HCT116 (cell line): ENCODE measurements at regions not wholly inside any gene's neighbourhood (a gene's known extent, or its start where the extent isn't known, plus 50 kb on each side); places are given as distances from the start of the nearest gene placed in this dataset.

Source experiments
- ATAC-seq: fragments of 200-7000 bp; cut with Tn5 transposase; 2 replicates; pipeline ENCODE4 v1.9.1; 2020; ENCODE audit warnings: mild to moderate bottlenecking, moderate library complexity
- BruUV-seq: library from RNA; stranded (reverse); fragments of 400-500 nt; replicated peaks from 2 replicates; lab custom pipeline; 2021; lab: Mats Ljungman, UMichigan
- CTCF ChIA-PET: fragments of 300-600 bp; sonication (Branson Sonifier 250); formaldehyde crosslinking; loops from one replicate; lab custom pipeline; 2021; ENCODE audit warnings: antibody characterized with exemption; lab: Charles Lee
- POLR2A ChIA-PET: fragments of 300-600, 350-600 bp; sonication (Branson Sonifier 250); formaldehyde crosslinking; loops from one replicate; lab custom pipeline; 2021; ENCODE audit warnings: antibody characterized with exemption; lab: Charles Lee
- RAD21 ChIA-PET, 2 experiments: fragments of 300-600 bp; sonication (Branson Sonifier 250); formaldehyde crosslinking; loops; one replicate each; lab custom pipeline; 2023; ENCODE audit warnings: low total read pairs in 2 of 2; ENCODE audit not compliant: uncharacterized antibody in 2 of 2, unreplicated experiment in 2 of 2, low non-redundant PET in 1 of 2; lab: Charles Lee
- DNase-seq: peaks from one replicate; pipeline ENCODE4 v3.0.0-alpha.2; 2010; ENCODE audit warnings: low read depth, low spot score
- H2AFZ ChIP-seq: fragments of 200-600 bp; shearing (Covaris generic), sonication (generic); 2 replicates; pipeline ENCODE4 v1.6.1; 2017; ENCODE audit warnings: low read depth, mixed run types, mixed read lengths, antibody characterized with exemption, low read length; ENCODE audit not compliant: poor library complexity, severe bottlenecking
- H3K27ac ChIP-seq: 2 replicates; pipeline ENCODE4 v1.5.1; 2012; ENCODE audit warnings: low read depth, low read length
- H3K27me3 ChIP-seq: fragments of 200-600 bp; sonication (generic); 2 replicates; pipeline ENCODE4 v1.6.1; 2016; ENCODE audit warnings: mixed run types, low read length, mixed read lengths; ENCODE audit not compliant: insufficient read depth
- H3K36me3 ChIP-seq, 2 experiments: fragments of 200-500 bp in 1 of 2; fragments of 200-600 bp in 1 of 2; sonication (Bioruptor generic) in 1 of 2; sonication (generic) in 1 of 2; 2 replicates each; pipeline versions ENCODE4 v1.5.1 to v1.6.1; 2014 to 2016; ENCODE audit warnings: low read length in 2 of 2, inconsistent platforms in 1 of 2, mixed read lengths in 1 of 2, mixed run types in 1 of 2; ENCODE audit not compliant: insufficient read depth in 2 of 2, control insufficient read depth in 1 of 2
- H3K4me1 ChIP-seq, 2 experiments: fragments of 200-600 bp in 1 of 2; sonication (generic) in 1 of 2; 2 replicates each; pipeline versions ENCODE4 v1.5.1 to v1.6.1; 2012 to 2017; ENCODE audit warnings: low read length in 2 of 2, inconsistent platforms in 1 of 2, mild to moderate bottlenecking in 1 of 2, mixed read lengths in 1 of 2, mixed run types in 1 of 2, moderate library complexity in 1 of 2; ENCODE audit not compliant: insufficient read depth in 2 of 2, control insufficient read depth in 1 of 2
- H3K4me2 ChIP-seq: fragments of 200-600 bp; sonication (generic); 2 replicates; pipeline ENCODE4 v1.6.1; 2017; ENCODE audit warnings: mixed run types, low read length, mixed read lengths
- H3K4me3 ChIP-seq, 2 experiments: fragments of 200-600 bp in 1 of 2; sonication (generic) in 1 of 2; replicated peaks in 1 of 2; 2 replicates each; pipeline ENCODE4 v1.5.1; 2011 to 2016; ENCODE audit warnings: low read length in 2 of 2, control low read depth in 1 of 2, low read depth in 1 of 2, mild to moderate bottlenecking in 1 of 2, mixed read lengths in 1 of 2, mixed run types in 1 of 2
- H3K79me2 ChIP-seq: fragments of 200-600 bp; sonication (generic); 2 replicates; pipeline ENCODE4 v1.6.1; 2017; ENCODE audit warnings: mild to moderate bottlenecking, mixed run types, low read length, moderate library complexity, mixed read lengths; ENCODE audit not compliant: insufficient read depth
- H3K9ac ChIP-seq: fragments of 200-600 bp; sonication (generic); 2 replicates; pipeline ENCODE4 v1.6.1; 2016; ENCODE audit warnings: low read length, mixed read lengths
- H3K9me2 ChIP-seq: fragments of 200-600 bp; sonication (generic), shearing (Covaris generic); 2 replicates; pipeline ENCODE4 v1.6.1; 2017; ENCODE audit warnings: mixed run types, mild to moderate bottlenecking, moderate library complexity; ENCODE audit not compliant: insufficient read depth
- H3K9me3 ChIP-seq, 2 experiments: fragments of 200-500 bp in 1 of 2; fragments of 200-600 bp in 1 of 2; sonication (Bioruptor generic) in 1 of 2; sonication (generic) in 1 of 2; 2 replicates each; pipeline ENCODE4 v1.6.1; 2014 to 2017; ENCODE audit warnings: low read length in 2 of 2, mixed read lengths in 2 of 2, inconsistent platforms in 1 of 2, low read depth in 1 of 2, mild to moderate bottlenecking in 1 of 2, mixed run types in 1 of 2, moderate library complexity in 1 of 2; ENCODE audit not compliant: control insufficient read depth in 1 of 2, insufficient read depth in 1 of 2
- H4K20me1 ChIP-seq: fragments of 200-600 bp; sonication (generic), shearing (Covaris generic); 2 replicates; pipeline ENCODE4 v1.6.1; 2017; ENCODE audit warnings: mixed run types, mild to moderate bottlenecking, moderate library complexity; ENCODE audit not compliant: insufficient read depth
- CBX3 ChIP-seq: IDR thresholded peaks from 2 replicates; pipeline ENCODE4 v1.6.1; 2012; ENCODE audit warnings: low read depth
- CEBPB ChIP-seq: IDR thresholded peaks from 2 replicates; pipeline ENCODE4 v1.6.1; 2012; ENCODE audit warnings: low read depth
- EGR1 ChIP-seq: IDR thresholded peaks from 2 replicates; pipeline ENCODE4 v1.6.1; 2012; ENCODE audit warnings: low read depth
- ELF1 ChIP-seq: IDR thresholded peaks from 2 replicates; pipeline ENCODE4 v1.6.1; 2012; ENCODE audit warnings: low read depth, borderline replicate concordance
- EZH2phosphoT487 ChIP-seq: fragments of 200-600 bp; IDR thresholded peaks from 2 replicates; pipeline ENCODE4 v1.6.1; 2018; ENCODE audit warnings: antibody characterized with exemption, borderline replicate concordance
- FOSL1 ChIP-seq: IDR thresholded peaks from 2 replicates; pipeline ENCODE4 v1.6.1; 2012; ENCODE audit warnings: low read depth
- JUND ChIP-seq: IDR thresholded peaks from 2 replicates; pipeline ENCODE4 v1.6.1; 2012
- POLR2A ChIP-seq: IDR thresholded peaks from 2 replicates; pipeline ENCODE4 v1.7.0; 2011; ENCODE audit warnings: borderline replicate concordance; ENCODE audit not compliant: insufficient read depth, insufficient read length; ENCODE audit errors: extremely low read depth
- POLR2AphosphoS5 ChIP-seq: IDR thresholded peaks from 2 replicates; pipeline ENCODE4 v1.6.1; 2011; ENCODE audit warnings: mild to moderate bottlenecking, low read depth, low read length, moderate library complexity
- RAD21 ChIP-seq: IDR thresholded peaks from 2 replicates; pipeline ENCODE4 v1.6.1; 2012; ENCODE audit warnings: low read depth, mild to moderate bottlenecking
- SIN3A ChIP-seq: IDR thresholded peaks from 2 replicates; pipeline ENCODE4 v1.6.1; 2012; ENCODE audit warnings: low read depth
- SP1 ChIP-seq: IDR thresholded peaks from 2 replicates; pipeline ENCODE4 v1.6.1; 2012; ENCODE audit warnings: low read depth
- SRF ChIP-seq: IDR thresholded peaks from 2 replicates; pipeline ENCODE4 v1.6.1; 2012; ENCODE audit warnings: low read depth
- TCF7L2 ChIP-seq: IDR thresholded peaks from 2 replicates; pipeline ENCODE4 v1.7.0; 2011; ENCODE audit warnings: borderline replicate concordance, inconsistent platforms; ENCODE audit not compliant: insufficient read depth, insufficient read length; ENCODE audit errors: extremely low read depth
- YY1 ChIP-seq: IDR thresholded peaks from 2 replicates; pipeline ENCODE4 v1.6.1; 2011; ENCODE audit warnings: low read length, low read depth, moderate library complexity, mild to moderate bottlenecking; ENCODE audit not compliant: insufficient replicate concordance; ENCODE audit errors: extremely low read depth
- intact Hi-C: fragments of 100-400 bp; cut with micrococcal nuclease; formaldehyde crosslinking; loops from 2 replicates; pipeline ENCODE4 v1.10.0; 2022
- TF ChIP-seq, protein P1 (sequence below), 3 experiments: fragments of 200-600 bp in 1 of 3; sonication (generic) in 1 of 3; IDR thresholded peaks in 2 of 3; conservative IDR thresholded peaks in 1 of 3; 2 replicates each; pipeline ENCODE4 v1.5.1; 2012 to 2017; ENCODE audit warnings: low read depth in 2 of 3, low read length in 2 of 3, antibody characterized with exemption in 1 of 3, borderline replicate concordance in 1 of 3, control low read depth in 1 of 3, mild to moderate bottlenecking in 1 of 3, mixed read lengths in 1 of 3, mixed run types in 1 of 3, moderate library complexity in 1 of 3; ENCODE audit not compliant: insufficient read depth in 1 of 3
- TF ChIP-seq, protein P2 (sequence below): IDR thresholded peaks from 2 replicates; pipeline ENCODE4 v1.6.1; 2012
- TF ChIP-seq, protein P3 (sequence below): IDR thresholded peaks from 2 replicates; pipeline ENCODE4 v1.6.1; 2011; ENCODE audit warnings: mild to moderate bottlenecking, low read length, moderate library complexity; ENCODE audit not compliant: insufficient replicate concordance; ENCODE audit errors: extremely low read depth
- TF ChIP-seq, protein P4 (sequence below): IDR thresholded peaks from 2 replicates; pipeline ENCODE4 v1.6.1; 2012
- TF ChIP-seq, protein P5 (sequence below): IDR thresholded peaks from 2 replicates; pipeline ENCODE4 v1.6.1; 2012; ENCODE audit warnings: low read depth

DNA sequence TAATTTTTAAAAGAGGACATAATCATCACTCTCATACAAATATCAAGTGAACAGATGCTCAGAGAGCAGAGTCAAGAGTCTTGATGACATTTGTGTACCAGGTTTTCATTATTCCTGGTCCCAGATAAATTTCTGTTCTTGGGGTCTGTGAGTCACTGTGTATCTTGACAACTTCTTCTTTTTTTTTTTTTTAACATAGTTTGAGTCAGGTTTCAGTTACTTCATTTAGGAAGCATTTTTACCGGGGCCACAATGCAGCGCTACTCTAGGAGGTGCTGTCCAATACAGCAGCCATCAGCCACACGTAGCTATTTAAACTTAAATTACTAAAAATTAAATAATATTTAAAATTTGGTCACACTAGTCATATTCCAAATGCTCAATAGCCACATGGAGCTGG lies 188.1 kb upstream of the SAMSN1 start:
- POLR2A ChIA-PET = no interaction called here

More for the DNA sequence above, 188.1 kb upstream of the SAMSN1 start:
- Histone ChIP-seq H3K79me2 (no peaks in the 10 kb centered on the region), H3K4me2 (no peak overlapping the region), H3K4me1 (no peaks in the 10 kb centered on the region), H3K36me3 (no peaks in the 10 kb centered on the region), H3K9ac (no peak overlapping the region), H3K9me2 (no peaks in the 10 kb centered on the region), H4K20me1 (no peaks in the 10 kb centered on the region), H3K27ac (no peak overlapping the region), H2AFZ (no peak overlapping the region), H3K27me3 (no peaks in the 10 kb centered on the region), H3K4me3 (no peak overlapping the region), H3K9me3 (0 out of 4 replicates have a peak, but pooled peaks cover 0 to 3% of the 10 kb centered on the region in 2 experiments)
- DNase-seq (no peak), ATAC-seq (no peak)
- RAD21 ChIA-PET = no interaction called here
- BruUV-seq = no TSS peak
- CTCF ChIA-PET = no interaction called here
- intact Hi-C loops = no loop called here
- no peak for TF ChIP-seq RAD21
- no peak for TF ChIP-seq JUND
- no peak for TF ChIP-seq SIN3A
- no peak for TF ChIP-seq ELF1
- TF ChIP-seq, protein P1, sequence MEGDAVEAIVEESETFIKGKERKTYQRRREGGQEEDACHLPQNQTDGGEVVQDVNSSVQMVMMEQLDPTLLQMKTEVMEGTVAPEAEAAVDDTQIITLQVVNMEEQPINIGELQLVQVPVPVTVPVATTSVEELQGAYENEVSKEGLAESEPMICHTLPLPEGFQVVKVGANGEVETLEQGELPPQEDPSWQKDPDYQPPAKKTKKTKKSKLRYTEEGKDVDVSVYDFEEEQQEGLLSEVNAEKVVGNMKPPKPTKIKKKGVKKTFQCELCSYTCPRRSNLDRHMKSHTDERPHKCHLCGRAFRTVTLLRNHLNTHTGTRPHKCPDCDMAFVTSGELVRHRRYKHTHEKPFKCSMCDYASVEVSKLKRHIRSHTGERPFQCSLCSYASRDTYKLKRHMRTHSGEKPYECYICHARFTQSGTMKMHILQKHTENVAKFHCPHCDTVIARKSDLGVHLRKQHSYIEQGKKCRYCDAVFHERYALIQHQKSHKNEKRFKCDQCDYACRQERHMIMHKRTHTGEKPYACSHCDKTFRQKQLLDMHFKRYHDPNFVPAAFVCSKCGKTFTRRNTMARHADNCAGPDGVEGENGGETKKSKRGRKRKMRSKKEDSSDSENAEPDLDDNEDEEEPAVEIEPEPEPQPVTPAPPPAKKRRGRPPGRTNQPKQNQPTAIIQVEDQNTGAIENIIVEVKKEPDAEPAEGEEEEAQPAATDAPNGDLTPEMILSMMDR (IDR thresholded peaks at IDR 0.05 in 2 of 3, conservative IDR thresholded peaks at IDR 0.05 in 1 of 3; ENCODE audit: borderline replicate concordance in 1 of 3, insufficient read depth in 1 of 3, low read depth in 2 of 3, low read length in 2 of 3) = no peak
- no peak for TF ChIP-seq POLR2A
- TF ChIP-seq, protein P2, sequence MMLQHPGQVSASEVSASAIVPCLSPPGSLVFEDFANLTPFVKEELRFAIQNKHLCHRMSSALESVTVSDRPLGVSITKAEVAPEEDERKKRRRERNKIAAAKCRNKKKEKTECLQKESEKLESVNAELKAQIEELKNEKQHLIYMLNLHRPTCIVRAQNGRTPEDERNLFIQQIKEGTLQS = no peak
- TF ChIP-seq EZH2phosphoT487 = no peak
- TF ChIP-seq CEBPB = no peak
- no peak for TF ChIP-seq TCF7L2
- TF ChIP-seq YY1 = no peak
- TF ChIP-seq, protein P3, sequence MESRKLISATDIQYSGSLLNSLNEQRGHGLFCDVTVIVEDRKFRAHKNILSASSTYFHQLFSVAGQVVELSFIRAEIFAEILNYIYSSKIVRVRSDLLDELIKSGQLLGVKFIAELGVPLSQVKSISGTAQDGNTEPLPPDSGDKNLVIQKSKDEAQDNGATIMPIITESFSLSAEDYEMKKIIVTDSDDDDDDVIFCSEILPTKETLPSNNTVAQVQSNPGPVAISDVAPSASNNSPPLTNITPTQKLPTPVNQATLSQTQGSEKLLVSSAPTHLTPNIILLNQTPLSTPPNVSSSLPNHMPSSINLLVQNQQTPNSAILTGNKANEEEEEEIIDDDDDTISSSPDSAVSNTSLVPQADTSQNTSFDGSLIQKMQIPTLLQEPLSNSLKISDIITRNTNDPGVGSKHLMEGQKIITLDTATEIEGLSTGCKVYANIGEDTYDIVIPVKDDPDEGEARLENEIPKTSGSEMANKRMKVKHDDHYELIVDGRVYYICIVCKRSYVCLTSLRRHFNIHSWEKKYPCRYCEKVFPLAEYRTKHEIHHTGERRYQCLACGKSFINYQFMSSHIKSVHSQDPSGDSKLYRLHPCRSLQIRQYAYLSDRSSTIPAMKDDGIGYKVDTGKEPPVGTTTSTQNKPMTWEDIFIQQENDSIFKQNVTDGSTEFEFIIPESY = no peak
- no peak for TF ChIP-seq FOSL1
- no peak for TF ChIP-seq SRF
- no peak for TF ChIP-seq SP1
- TF ChIP-seq EGR1 = no peak
- no peak for TF ChIP-seq POLR2AphosphoS5
- TF ChIP-seq, protein P4, sequence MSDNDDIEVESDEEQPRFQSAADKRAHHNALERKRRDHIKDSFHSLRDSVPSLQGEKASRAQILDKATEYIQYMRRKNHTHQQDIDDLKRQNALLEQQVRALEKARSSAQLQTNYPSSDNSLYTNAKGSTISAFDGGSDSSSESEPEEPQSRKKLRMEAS = no peak
- no peak for TF ChIP-seq CBX3
- TF ChIP-seq, protein P5, sequence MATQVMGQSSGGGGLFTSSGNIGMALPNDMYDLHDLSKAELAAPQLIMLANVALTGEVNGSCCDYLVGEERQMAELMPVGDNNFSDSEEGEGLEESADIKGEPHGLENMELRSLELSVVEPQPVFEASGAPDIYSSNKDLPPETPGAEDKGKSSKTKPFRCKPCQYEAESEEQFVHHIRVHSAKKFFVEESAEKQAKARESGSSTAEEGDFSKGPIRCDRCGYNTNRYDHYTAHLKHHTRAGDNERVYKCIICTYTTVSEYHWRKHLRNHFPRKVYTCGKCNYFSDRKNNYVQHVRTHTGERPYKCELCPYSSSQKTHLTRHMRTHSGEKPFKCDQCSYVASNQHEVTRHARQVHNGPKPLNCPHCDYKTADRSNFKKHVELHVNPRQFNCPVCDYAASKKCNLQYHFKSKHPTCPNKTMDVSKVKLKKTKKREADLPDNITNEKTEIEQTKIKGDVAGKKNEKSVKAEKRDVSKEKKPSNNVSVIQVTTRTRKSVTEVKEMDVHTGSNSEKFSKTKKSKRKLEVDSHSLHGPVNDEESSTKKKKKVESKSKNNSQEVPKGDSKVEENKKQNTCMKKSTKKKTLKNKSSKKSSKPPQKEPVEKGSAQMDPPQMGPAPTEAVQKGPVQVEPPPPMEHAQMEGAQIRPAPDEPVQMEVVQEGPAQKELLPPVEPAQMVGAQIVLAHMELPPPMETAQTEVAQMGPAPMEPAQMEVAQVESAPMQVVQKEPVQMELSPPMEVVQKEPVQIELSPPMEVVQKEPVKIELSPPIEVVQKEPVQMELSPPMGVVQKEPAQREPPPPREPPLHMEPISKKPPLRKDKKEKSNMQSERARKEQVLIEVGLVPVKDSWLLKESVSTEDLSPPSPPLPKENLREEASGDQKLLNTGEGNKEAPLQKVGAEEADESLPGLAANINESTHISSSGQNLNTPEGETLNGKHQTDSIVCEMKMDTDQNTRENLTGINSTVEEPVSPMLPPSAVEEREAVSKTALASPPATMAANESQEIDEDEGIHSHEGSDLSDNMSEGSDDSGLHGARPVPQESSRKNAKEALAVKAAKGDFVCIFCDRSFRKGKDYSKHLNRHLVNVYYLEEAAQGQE = no peak
